ENCODE measurements at regions not wholly inside any gene's neighbourhood (a gene's known extent, or its start where the extent isn't known, plus 50 kb on each side); places are given as distances from the start of the nearest gene placed in this dataset.

- peak; percentile 21 for DNase-seq (ENCODE audit: low read depth)
- H3K4me3 ChIP-seq (ENCODE audit: low read depth, low read length): no peak overlapping the region
- TF ChIP-seq CTCF (IDR thresholded peaks at IDR 0.05; ENCODE audit: low read depth, low read length, missing control alignments): peak; percentile 66
Measured at GRCh38 chr12:85575120-85576096, 260.8 kb downstream of the RASSF9 start.

GRCh38 chr12:85580562-85581168 lies 255.5 kb downstream of the RASSF9 start:
- no peak for DNase-seq (ENCODE audit: low read depth)
- H3K4me3 ChIP-seq (ENCODE audit: low read depth, low read length): no peak overlapping the region
- no peak for TF ChIP-seq CTCF (IDR thresholded peaks at IDR 0.05; ENCODE audit: low read depth, low read length, missing control alignments)

GRCh38 chr12:85587158-85587557 lies 249.1 kb downstream of the RASSF9 start:
- TF ChIP-seq CTCF (IDR thresholded peaks at IDR 0.05; ENCODE audit: low read depth, low read length, missing control alignments): no peak
- DNase-seq (ENCODE audit: low read depth): no peak
- no peak overlapping the region for H3K4me3 ChIP-seq (ENCODE audit: low read depth, low read length)

- no peak for DNase-seq (ENCODE audit: low read depth)
- no peak for TF ChIP-seq CTCF (IDR thresholded peaks at IDR 0.05; ENCODE audit: low read depth, low read length, missing control alignments)
Measured at GRCh38 chr12:85588221-85588620, 248.0 kb downstream of the RASSF9 start.

GRCh38 chr12:85600841-85601240 lies 235.4 kb downstream of the RASSF9 start:
- no peak for DNase-seq (ENCODE audit: low read depth)
- H3K4me3 ChIP-seq (ENCODE audit: low read depth, low read length): no peak overlapping the region
- no peak for TF ChIP-seq CTCF (IDR thresholded peaks at IDR 0.05; ENCODE audit: low read depth, low read length, missing control alignments)

More at GRCh38 chr12:85588221-85588620, 248.0 kb downstream of the RASSF9 start:
- no peak overlapping the region for H3K4me3 ChIP-seq (ENCODE audit: low read depth, low read length)

- H3K4me3 ChIP-seq (ENCODE audit: low read depth, low read length): no peak overlapping the region
- no peak for TF ChIP-seq CTCF (IDR thresholded peaks at IDR 0.05; ENCODE audit: low read depth, low read length, missing control alignments)
- DNase-seq (ENCODE audit: low read depth): no peak
Measured at GRCh38 chr12:85603556-85603955, 232.7 kb downstream of the RASSF9 start.
